ENCODE measurements at regions not wholly inside any gene's neighbourhood (a gene's known extent, or its start where the extent isn't known, plus 50 kb on each side); places are given as distances from the start of the nearest gene placed in this dataset.

GRCh38 chr9:1337169-1337568 is 287.0 kb downstream of the DMRT2 start:
- no peak for DNase-seq

GRCh38 chr9:1340390-1340789 is 290.2 kb downstream of the DMRT2 start:
- no peak for DNase-seq

- DNase-seq: no peak
Measured at GRCh38 chr9:1353291-1353690, 303.1 kb downstream of the DMRT2 start.

GRCh38 chr9:1354086-1354485 is 303.9 kb downstream of the DMRT2 start:
- DNase-seq: no peak

- no peak for DNase-seq
Measured at GRCh38 chr9:1354606-1355005, 304.4 kb downstream of the DMRT2 start.

GRCh38 chr9:1355656-1356055 is 305.5 kb downstream of the DMRT2 start:
- no peak for DNase-seq

- no peak for DNase-seq
Measured at GRCh38 chr9:1362845-1363244, 312.7 kb downstream of the DMRT2 start.

GRCh38 chr9:1366276-1366675 is 316.1 kb downstream of the DMRT2 start:
- peak; percentile 43 for DNase-seq

GRCh38 chr9:1369297-1369696 is 319.1 kb downstream of the DMRT2 start:
- DNase-seq: no peak

GRCh38 chr9:1373445-1373844 is 323.3 kb downstream of the DMRT2 start:
- DNase-seq: no peak

- no peak for DNase-seq
Measured at GRCh38 chr9:1383899-1384455, 333.8 kb downstream of the DMRT2 start.

- DNase-seq: no peak
Measured at GRCh38 chr9:1384816-1385215, 334.7 kb downstream of the DMRT2 start.

GRCh38 chr9:1386420-1386819 is 336.3 kb downstream of the DMRT2 start:
- no peak for DNase-seq

GRCh38 chr9:1388216-1388615 is 338.1 kb downstream of the DMRT2 start:
- no peak for DNase-seq

- DNase-seq: no peak
Measured at GRCh38 chr9:1400983-1401382, 350.8 kb downstream of the DMRT2 start.

GRCh38 chr9:1404940-1405339 is 354.8 kb downstream of the DMRT2 start:
- DNase-seq: no peak

GRCh38 chr9:1411826-1412225 is 361.7 kb downstream of the DMRT2 start:
- DNase-seq: no peak

- DNase-seq: no peak
Measured at GRCh38 chr9:1414711-1415131, 364.6 kb downstream of the DMRT2 start.

- no peak for DNase-seq
Measured at GRCh38 chr9:1415146-1415545, 365.0 kb downstream of the DMRT2 start.

GRCh38 chr9:1416261-1416660 is 366.1 kb downstream of the DMRT2 start:
- no peak for DNase-seq

- no peak for DNase-seq
Measured at GRCh38 chr9:1421436-1421835, 371.3 kb downstream of the DMRT2 start.

GRCh38 chr9:1427875-1428274 is 377.7 kb downstream of the DMRT2 start:
- no peak for DNase-seq

- no peak for DNase-seq
Measured at GRCh38 chr9:1429297-1429696, 379.1 kb downstream of the DMRT2 start.

GRCh38 chr9:1431461-1431860 is 381.3 kb downstream of the DMRT2 start:
- no peak for DNase-seq

GRCh38 chr9:1434052-1434767 is 384.1 kb downstream of the DMRT2 start:
- DNase-seq: no peak
